Astrocyte of the spinal cord (primary cell): ENCODE measurements at regions not wholly inside any gene's neighbourhood (a gene's known extent, or its start where the extent isn't known, plus 50 kb on each side); places are given as distances from the start of the nearest gene placed in this dataset.

ENCODE experiments used
- DNase-seq: peaks from one replicate; pipeline ENCODE4 v3.0.0; 2011; ENCODE audit warnings: low read depth, low spot score
- H3K4me3 ChIP-seq: 2 replicates; pipeline ENCODE4 v1.5.1; 2011; ENCODE audit warnings: low read depth, mild to moderate bottlenecking, low read length, moderate library complexity
- in situ Hi-C: cut with HindIII; loops from 2 replicates; pipeline ENCODE4 v1.10.0; 2017; ENCODE audit warnings: low sequenced_read_pairs
- TF ChIP-seq, protein P1 (sequence below): IDR thresholded peaks from 2 replicates; pipeline ENCODE4 v1.5.1; 2012; ENCODE audit warnings: low read depth, mild to moderate bottlenecking, low read length, inconsistent platforms

DNA sequence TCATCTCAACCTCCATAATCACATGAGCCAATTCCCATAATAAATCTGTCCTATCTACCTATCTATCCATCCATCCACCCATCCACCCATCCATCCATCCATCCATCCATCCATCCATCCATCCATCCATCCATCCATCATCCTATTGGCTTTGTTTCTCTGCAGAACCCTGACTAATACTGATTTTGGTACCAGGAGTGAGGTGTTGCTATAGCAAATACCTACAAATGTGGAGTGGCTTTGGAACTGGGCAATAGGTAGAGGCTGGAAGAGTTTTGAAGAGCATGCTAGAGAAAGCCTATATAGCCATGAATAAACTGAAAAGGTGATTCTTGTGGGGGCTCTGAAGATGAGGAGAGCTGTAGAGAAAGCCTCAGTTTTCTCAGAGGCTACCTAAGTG lies 88.7 kb upstream of the ANKRD28 start:
- TF ChIP-seq, protein P1, sequence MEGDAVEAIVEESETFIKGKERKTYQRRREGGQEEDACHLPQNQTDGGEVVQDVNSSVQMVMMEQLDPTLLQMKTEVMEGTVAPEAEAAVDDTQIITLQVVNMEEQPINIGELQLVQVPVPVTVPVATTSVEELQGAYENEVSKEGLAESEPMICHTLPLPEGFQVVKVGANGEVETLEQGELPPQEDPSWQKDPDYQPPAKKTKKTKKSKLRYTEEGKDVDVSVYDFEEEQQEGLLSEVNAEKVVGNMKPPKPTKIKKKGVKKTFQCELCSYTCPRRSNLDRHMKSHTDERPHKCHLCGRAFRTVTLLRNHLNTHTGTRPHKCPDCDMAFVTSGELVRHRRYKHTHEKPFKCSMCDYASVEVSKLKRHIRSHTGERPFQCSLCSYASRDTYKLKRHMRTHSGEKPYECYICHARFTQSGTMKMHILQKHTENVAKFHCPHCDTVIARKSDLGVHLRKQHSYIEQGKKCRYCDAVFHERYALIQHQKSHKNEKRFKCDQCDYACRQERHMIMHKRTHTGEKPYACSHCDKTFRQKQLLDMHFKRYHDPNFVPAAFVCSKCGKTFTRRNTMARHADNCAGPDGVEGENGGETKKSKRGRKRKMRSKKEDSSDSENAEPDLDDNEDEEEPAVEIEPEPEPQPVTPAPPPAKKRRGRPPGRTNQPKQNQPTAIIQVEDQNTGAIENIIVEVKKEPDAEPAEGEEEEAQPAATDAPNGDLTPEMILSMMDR, result no peak
- in situ Hi-C loops, result no loop called here
- no peak for DNase-seq

DNA sequence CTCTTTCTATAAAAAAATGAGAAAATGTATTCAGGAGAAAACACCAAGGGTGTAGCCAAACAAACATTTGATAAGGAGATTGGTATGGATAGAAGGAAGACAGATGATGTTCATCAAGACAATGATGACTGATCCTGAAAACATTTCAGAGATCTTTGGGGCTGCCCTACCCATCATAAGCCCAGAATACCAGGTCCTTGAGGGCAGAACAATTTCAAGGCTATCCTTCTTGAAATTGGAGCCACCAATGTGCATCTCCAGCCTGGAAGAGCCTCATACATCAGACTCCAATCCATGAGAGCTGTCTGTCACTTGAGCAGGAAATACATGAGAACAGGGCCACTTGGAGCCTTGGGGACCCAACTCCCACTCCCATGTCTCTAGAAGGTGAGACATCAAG lies 89.5 kb upstream of the ANKRD28 start:
- DNase-seq, result no peak
- in situ Hi-C loops, result no loop called here
- H3K4me3 ChIP-seq, result no peak overlapping the region
- TF ChIP-seq, protein P1, result no peak

More for the DNA sequence above, 88.7 kb upstream of the ANKRD28 start:
- H3K4me3 ChIP-seq, result no peak overlapping the region

DNA sequence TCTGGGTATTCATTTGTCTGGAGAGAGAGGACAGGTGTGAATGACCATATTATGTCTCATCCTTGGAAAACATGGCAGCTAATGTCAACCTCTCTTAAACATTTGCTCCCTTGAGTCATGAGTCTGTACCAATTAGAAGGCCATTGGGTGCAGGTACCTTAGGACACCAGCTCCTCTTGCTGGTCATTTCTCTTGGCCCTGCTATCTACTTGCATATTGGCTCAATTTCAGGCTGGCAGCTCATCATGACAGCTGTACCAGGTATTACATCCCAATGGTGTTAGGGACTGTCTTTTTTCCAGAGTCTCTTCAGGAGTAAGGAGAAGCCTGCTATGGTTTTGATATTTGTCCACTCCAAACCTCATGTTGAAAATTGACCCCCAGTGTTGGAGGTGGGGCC lies 92.2 kb upstream of the ANKRD28 start:
- DNase-seq, result no peak
- in situ Hi-C loops, result no loop called here
- H3K4me3 ChIP-seq, result no peak overlapping the region
- TF ChIP-seq, protein P1, result no peak

DNA sequence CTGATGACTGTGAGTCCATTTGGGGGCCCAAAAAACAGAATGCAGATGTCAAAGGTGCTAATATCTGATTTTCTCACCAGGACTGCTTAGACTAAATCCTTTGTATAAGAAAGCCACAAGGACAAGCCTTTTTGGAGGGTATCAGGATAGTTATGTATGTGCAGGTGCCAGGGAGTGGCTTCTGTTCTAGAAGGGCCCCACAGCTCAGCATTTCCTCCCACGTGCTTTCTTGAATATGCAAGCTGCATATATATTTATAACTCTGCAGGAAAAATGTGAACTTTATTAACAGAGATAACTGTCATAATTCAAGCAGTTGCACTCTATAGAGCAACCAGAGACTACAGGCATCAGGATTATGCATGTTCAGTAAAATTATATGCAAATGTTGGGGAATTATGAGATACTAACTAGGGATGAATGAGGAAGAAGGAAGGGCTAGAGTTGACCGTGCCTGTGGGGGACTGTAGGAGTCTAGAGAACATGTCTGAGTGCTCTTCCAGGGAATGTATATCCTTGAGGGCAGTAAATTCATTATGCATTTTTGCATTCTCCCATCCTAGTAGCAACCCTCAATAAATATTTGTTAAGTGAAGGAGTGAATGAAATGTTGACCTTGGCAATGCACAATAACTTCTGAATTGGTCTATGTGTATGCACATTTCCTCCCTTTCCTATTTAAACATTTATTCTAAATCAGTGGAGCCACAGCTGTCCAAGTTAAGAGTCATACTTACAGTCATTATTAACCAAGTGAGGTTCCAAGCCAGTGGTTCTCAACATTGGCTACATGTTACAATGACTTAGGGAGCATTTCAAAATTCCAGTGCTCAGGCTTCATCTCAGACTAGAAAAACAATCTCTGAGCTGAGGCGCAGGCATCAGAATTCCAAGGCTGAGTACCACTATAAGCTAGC lies 94.8 kb upstream of the ANKRD28 start:
- in situ Hi-C loops, result no loop called here
- DNase-seq, result peak; percentile 64
- H3K4me3 ChIP-seq, result no peak overlapping the region
- TF ChIP-seq, protein P1, result no peak

DNA sequence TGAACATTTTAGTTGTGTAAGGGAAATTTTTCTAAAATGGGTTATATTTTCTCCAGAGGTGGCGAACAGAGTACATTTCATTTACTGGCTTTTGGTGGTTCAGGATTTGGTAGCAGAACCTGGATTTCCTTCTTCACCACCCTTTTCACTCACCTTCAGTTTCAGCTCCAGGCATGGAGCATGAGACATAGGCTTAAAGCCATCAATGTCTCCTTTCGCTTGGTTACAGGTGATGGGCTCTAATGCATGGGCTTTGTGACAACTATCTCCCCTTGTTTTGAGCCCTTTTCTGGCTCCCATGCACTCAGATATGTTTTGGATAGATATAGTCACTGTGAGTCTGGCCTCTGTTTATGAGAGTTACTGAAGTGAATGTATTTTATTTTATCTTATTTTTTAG lies 96.6 kb upstream of the ANKRD28 start:
- no peak overlapping the region for H3K4me3 ChIP-seq
- TF ChIP-seq, protein P1, result no peak
- in situ Hi-C loops, result no loop called here
- DNase-seq, result no peak

DNA sequence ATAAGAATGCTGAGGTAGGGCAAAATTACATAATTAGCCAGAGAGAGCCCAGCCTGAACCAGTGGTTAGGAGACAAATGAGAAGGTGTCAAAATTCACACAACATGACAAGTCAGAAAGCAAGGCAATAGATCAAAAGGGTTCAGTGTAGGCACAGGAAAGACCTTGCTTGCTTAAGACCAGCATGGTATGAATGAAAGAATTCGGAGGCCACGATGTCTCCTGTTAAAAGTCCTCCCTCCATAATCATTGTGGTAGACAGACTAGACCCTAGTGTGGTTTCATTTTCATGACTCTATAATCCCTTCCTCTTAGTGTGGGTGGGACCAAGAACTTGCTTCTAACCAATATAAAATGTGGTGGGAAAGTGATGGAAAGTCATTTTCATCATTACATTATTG lies 98.7 kb upstream of the ANKRD28 start:
- TF ChIP-seq, protein P1, result no peak
- H3K4me3 ChIP-seq, result no peak overlapping the region
- no peak for DNase-seq
- in situ Hi-C loops, result no loop called here
